ENCODE measurements at regions not wholly inside any gene's neighbourhood (a gene's known extent, or its start where the extent isn't known, plus 50 kb on each side); places are given as distances from the start of the nearest gene placed in this dataset.

DNA sequence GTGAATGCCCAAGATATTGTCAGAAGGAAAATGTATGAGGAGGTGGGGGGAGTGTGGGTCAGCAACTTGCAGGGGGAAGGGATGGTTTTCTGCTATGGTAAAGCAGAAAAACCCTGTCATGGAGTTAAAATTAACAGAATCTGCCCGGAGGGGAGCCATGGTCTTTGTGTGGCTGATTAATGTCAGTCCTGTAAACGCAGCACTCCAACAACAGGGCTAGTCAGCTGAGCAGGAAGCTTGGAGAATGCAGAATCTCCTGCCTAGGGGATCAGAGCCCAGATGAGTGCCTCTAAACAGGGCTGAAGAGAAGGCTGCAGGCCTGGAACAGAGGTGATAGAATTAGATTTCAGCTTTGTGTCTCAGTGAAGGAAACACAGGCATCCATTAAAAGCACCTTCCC, 140.9 kb upstream of the MTNR1B start:
- H3K4me3 ChIP-seq (ENCODE audit: low read depth, low read length) = no peak overlapping the region
- TF ChIP-seq, protein P1, sequence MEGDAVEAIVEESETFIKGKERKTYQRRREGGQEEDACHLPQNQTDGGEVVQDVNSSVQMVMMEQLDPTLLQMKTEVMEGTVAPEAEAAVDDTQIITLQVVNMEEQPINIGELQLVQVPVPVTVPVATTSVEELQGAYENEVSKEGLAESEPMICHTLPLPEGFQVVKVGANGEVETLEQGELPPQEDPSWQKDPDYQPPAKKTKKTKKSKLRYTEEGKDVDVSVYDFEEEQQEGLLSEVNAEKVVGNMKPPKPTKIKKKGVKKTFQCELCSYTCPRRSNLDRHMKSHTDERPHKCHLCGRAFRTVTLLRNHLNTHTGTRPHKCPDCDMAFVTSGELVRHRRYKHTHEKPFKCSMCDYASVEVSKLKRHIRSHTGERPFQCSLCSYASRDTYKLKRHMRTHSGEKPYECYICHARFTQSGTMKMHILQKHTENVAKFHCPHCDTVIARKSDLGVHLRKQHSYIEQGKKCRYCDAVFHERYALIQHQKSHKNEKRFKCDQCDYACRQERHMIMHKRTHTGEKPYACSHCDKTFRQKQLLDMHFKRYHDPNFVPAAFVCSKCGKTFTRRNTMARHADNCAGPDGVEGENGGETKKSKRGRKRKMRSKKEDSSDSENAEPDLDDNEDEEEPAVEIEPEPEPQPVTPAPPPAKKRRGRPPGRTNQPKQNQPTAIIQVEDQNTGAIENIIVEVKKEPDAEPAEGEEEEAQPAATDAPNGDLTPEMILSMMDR (IDR thresholded peaks at IDR 0.05; ENCODE audit: low read depth, low read length) = no peak

DNA sequence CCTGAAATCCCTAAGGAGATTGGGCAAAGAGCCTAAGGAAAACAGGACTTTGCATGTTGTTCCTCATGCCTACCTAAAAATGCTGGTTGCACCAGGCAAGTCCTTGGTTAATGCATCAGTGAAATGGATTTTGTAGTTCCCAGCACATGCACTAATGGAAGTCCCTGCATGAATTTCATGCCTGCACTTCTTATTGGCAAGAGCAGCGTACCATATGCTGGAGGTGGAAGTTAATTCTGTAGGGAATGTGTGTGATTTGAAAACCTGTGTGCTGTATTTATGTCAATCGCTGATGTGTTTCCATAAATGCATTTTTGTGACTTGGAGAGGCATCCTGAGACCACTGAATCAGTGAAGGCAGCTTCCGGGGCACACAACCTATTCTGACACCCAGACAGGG, 140.3 kb upstream of the MTNR1B start:
- H3K4me3 ChIP-seq (ENCODE audit: low read depth, low read length) = no peak overlapping the region
- TF ChIP-seq, protein P1 (IDR thresholded peaks at IDR 0.05; ENCODE audit: low read depth, low read length) = no peak

DNA sequence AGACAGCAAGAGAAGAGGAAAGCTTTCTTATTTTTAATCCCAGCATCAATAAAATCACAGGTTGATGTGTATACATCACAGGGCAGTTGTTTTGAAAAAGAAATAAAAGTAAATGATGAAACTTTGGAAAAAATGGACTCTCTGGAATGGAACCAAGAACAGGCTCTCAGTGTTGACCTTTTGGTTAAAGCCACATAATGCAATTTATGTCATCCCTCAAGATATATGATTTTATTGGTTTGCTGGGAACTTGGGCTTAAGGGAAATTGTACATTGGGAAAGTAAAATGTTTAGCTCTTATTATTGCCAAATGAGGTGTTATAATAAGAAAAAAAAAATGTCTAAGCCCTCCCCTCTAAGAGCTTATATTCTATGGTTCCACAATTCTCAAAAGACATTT, 139.8 kb upstream of the MTNR1B start:
- TF ChIP-seq, protein P1 (IDR thresholded peaks at IDR 0.05; ENCODE audit: low read depth, low read length) = no peak
- no peak overlapping the region for H3K4me3 ChIP-seq (ENCODE audit: low read depth, low read length)

DNA sequence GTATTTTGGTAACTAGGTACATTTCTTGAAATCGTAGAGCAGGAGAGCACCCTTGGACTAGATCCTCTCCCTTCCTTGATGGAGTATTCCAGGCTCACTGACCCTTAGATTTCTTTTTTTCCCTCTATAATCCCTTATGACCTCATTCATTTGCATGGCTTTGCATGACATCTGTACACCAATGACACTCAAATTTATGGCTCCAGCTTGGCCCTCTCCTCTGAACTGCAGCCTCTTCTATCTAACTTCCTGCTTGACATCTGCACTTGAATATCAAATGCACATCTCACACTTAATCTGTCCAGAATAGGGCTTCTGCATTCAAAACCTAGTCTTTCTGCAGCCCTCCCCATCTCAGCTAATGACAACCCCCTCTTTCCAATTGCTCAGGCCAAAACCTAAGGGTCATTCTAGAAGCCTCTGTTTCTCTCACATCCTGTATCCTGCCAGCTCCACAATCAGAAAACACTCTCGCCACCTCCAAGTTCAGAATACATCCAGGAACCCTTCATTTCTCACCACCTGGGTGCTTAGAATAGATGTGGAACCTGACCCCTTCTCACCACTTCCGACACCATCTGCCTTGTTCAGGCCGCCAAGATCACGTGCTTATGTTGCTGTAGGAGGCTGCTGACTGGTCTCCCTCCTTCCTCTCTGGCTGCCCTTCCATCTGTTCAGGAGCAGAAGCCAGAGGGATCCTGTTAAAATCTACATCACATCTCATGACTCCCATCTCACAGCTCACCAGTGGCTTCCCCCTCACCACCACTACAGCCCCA, 138.9 kb upstream of the MTNR1B start:
- no peak overlapping the region for H3K4me3 ChIP-seq (ENCODE audit: low read depth, low read length)
- TF ChIP-seq, protein P1 (IDR thresholded peaks at IDR 0.05; ENCODE audit: low read depth, low read length) = no peak

DNA sequence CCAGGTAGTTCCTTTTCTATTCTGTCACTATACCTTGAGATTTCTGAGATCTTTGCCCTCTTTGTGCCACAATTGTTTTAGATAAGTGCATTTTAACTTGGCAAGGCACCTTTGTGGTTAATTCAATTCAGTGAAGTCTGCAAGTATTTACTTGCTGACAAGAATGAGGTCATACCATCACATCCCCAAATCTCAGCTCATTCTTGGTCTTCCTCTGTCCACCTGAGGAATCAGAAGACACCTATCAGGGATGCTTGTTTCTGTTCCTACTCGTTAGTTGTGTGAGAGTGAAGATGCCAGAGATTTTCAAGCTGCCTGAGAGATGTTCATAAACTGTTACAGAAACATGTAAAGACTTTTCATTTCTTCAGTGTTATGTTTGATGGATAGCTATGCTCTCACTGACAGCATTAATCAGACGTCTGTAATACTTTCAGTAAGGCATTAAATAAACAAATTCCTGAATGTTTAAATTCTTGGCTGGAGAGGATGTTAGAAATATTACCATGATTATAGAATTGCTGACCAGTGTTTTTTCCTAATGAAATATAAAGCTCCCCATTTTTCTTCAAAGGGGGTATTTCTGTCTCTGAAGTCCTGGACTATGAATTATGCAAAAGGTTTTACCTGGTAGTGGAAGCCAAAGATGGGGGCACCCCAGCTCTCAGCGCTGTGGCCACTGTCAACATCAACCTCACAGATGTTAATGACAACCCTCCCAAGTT, 135.0 kb upstream of the MTNR1B start:
- TF ChIP-seq, protein P1 (IDR thresholded peaks at IDR 0.05; ENCODE audit: low read depth, low read length) = no peak
- no peak overlapping the region for H3K4me3 ChIP-seq (ENCODE audit: low read depth, low read length)

DNA sequence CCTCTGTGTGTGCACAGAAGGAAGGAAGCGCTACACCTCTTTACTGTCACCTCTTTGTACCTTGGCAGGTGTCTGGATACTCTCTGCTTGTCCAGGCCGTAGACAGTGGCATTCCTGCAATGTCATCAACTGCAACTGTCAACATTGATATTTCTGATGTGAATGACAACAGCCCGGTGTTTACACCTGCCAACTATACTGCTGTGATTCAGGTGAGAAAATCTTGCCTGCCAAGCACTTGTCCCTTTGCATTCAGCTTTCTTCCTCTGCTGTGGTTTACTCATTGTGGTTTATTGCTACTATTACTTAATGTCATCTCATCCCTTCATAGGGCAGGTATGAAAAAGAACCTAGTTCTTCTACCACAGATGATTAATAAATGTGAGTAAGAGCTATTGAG, 131.9 kb upstream of the MTNR1B start:
- TF ChIP-seq, protein P1 (IDR thresholded peaks at IDR 0.05; ENCODE audit: low read depth, low read length) = no peak

DNA sequence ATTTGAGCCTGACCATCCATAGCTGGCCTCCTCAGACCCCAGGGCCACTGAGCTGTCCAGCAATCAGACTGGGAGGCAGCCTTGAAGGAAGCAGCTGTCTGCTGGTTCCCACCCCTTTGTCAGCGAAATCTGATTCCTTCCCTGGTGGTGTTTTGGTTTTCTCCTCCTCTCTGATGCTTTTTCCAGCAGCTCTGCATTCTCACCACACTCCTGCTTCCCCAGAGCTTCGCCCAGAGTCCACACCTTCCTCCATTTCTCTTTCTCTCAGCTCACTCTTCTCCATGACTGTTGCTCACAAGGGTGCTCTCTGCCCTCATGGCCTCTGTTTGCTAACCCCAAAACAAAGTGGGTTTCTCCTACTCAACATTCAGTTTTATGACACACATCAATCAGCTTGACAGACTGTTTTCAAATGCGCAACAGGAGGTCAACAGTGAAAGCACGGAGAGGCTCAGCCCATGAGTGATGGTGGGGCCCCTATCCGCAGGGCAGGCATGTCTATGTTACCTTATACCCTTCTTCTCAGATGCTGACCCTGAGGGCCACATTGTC, 130.6 kb upstream of the MTNR1B start:
- TF ChIP-seq, protein P1 (IDR thresholded peaks at IDR 0.05; ENCODE audit: low read depth, low read length) = no peak
- no peak overlapping the region for H3K4me3 ChIP-seq (ENCODE audit: low read depth, low read length)

More for the DNA sequence above, 131.9 kb upstream of the MTNR1B start:
- no peak overlapping the region for H3K4me3 ChIP-seq (ENCODE audit: low read depth, low read length)
